ENCODE measurements at regions not wholly inside any gene's neighbourhood (a gene's known extent, or its start where the extent isn't known, plus 50 kb on each side); places are given as distances from the start of the nearest gene placed in this dataset.

- no peak for DNase-seq
Observed at GRCh38 chr16:51034481-51035109, 116.5 kb downstream of the SALL1 start.

- DNase-seq: no peak
Observed at GRCh38 chr16:51031598-51031997, 119.5 kb downstream of the SALL1 start.

- no peak for DNase-seq
Observed at GRCh38 chr16:51030516-51030915, 120.6 kb downstream of the SALL1 start.

DNA sequence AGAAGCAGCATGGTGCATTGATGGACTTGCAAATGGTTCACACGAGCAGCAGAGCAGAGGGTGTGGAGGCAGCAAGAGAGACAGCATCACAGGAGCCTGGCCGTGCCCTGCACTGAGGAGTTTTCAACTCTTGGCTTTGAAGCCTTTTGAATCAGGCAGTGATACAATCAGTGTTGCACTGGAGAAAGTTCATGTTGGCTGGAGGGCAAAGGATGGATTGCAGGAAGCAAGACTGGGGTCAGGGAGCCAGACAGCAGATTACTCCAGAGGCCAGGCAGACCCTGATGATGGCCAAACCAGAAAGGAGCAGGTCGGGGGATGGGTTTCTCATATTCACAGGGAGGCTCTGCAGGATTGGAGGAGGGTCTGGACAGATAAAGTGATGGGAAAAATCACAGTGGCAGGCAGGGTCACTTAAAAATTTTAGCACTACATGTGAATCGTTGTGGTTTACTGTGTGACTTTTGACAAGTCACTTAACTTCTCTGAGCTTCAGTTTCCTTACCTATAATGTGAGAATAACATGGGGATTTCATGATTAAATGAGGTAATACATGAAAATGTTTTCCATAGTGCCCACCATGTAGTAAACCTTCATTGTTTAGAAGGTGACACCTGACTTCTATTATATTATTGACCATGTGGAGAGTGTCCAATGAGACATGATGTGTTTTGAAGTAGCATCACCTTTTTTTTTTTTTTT lies 125.3 kb downstream of the SALL1 start:
- no peak for DNase-seq

DNA sequence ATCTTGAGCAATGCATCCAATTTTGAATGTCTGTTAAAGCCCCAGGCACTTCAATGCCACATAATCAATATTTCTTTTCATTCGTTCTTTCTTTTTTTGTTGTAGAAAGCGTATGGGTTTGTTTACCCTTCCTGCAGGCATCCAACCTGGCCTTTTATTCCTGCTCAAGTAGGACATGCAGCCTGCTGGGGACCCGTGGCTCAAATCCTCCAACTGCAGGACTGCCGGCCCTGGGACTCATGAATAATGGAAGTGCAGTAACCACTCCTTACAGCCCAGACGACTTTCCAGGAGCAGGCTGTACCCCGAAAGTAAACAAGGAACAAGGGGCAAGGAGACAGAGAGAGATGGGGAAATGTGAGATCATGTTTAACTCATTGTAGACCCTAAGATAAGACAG lies 126.4 kb downstream of the SALL1 start:
- DNase-seq: no peak

- no peak for DNase-seq
Observed at GRCh38 chr16:51022955-51023354, 128.1 kb downstream of the SALL1 start.

DNA sequence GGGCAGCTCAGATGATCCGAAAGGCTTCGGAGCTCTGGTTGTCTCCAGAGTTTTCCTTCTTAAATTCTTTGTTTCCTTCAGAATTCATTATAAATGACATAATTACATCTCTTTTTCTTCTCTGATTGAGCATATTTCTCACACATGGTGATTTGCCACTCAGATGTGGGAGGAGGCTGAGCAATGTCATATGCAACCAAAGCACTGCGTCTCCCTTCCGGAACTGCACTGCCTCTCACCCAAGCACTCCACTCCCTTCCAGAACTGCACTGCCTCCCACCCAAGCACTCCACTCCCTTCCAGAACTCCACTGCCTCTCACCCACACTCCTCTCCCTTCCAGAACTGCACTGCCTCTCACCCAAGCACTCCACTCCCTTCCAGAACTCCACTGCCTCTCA lies 131.5 kb downstream of the SALL1 start:
- no peak for DNase-seq

DNA sequence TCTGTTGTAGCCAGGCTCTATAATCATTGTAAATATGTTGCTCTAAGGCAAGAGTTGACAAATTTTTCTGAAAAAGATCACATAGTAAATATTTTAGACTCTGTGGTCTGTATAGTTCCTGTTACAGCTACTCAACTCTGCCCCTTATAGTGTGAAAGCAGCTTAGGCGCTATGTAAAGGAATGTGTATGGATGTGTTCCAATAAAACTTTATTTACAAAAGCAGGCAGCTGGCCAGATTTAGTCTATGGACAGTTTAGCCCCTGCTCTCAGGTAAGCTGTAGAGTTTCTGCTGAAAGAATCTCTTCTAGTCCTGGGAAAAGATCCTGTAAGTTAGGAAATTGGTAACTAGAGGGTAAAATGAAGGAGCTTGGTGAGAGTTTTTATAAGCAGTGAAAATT lies 133.1 kb downstream of the SALL1 start:
- DNase-seq: no peak

GRCh38 chr16:51012396-51012795 lies 138.7 kb downstream of the SALL1 start:
- DNase-seq: no peak

DNA sequence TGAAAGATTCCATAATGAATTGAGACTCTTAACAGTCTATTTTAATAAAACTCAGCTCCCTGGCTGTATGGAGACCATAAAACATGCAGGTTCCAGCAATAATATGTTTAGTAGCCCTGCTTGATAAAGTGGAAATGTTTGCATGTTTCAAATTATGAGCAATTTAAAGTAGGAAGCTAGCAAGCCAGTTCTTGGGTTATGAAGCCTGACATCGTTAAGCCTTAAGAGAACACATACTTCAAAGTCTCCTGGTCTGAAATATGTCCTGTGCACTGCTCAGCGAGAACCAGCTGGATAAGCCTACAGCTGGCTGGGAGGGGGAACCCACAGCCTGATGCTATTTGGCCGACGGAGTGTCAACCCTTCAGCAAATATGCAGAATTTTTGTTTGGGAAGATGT lies 140.3 kb downstream of the SALL1 start:
- DNase-seq: no peak

DNA sequence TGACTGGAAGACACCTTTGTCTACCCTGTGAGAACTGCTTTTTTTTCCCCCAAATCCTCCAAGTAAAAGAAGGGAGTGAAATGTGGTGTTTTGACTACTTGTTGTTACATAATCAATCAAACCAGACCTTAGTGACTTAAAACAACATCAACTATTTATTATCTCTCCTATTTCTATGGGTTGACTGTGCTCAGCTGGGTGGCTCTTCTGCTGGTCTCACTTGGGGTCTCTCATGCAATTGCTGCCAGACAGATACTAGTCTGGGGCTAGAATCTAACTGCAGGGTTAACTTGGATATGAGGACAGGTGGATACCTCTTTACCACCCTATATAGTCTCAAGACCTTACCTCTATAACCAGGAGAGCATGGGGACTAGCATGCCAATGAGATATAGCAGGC lies 141.3 kb downstream of the SALL1 start:
- DNase-seq: no peak

DNA sequence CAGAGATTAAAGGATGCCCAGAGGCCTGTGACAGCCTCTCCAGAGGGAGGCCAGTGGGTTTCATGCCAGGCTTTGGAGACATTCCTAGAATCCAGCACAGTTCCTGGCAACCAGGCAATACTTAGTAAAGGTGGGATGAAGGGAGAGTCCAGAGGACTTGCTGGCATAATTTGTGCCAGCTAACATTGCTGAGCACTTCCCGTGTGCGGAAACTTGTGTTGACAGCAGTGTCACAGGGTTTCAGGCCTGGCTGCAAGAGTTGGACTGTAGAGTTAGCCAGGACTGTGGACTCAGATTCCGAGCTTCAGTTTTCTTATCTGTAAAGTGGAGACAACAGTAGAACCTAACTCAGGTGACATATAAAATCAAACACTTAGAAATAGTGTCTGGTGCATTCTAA lies 141.7 kb downstream of the SALL1 start:
- no peak for DNase-seq

GRCh38 chr16:51008607-51009006 lies 142.5 kb downstream of the SALL1 start:
- DNase-seq: no peak

DNA sequence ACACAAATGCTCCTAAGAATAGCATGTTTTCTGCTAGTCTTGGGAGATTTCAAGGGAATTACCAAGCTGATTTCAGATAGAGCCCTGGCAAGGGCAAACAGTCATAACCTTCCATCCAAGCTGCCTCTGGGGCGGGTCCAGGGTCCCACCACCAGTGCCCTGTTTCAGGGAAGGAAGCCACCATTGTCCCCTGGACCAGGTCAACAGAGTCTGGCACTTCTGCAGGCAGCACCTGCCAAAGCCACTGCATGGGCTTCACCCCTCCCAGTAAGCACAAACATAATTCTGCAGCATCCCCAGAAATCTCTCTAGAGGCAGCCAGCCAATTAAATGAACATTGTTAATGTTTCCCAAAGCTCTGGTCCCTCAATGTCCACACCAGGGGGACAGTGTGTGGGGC lies 143.0 kb downstream of the SALL1 start:
- DNase-seq: no peak

DNA sequence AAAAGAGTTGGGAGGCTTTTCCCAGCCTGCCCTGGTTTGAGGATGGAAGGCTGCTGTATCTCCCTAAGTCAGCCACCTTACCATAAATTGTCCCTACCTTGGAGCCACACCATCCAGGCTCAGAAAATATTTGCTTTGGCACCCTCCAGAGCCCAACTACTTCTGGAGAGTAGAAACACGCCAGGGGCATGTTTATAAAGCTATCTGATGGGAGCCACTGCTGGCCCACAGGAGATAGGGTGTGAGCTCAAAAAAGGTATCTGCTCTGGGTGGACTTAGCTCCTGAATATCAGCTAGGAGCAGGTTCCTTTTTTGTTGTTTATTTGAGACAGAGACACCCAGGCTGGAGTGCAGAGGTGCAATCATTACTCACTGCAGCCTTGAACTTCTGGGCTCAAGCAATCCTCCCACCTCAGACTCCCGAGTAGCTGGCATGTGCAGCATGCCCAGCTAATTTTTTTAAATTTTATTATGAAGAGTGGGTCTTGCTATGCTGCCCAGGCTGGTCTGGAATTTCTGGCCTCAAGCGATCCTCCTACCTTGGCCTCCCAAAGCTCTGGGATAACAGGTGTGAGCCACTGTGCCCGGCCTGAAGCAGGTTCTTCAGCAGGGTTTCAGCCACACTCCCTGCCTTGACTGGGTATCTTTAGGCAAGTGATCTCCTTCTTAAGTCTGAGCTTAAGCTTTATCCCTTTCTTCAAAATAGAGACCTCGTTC lies 147.1 kb downstream of the SALL1 start:
- no peak for DNase-seq

DNA sequence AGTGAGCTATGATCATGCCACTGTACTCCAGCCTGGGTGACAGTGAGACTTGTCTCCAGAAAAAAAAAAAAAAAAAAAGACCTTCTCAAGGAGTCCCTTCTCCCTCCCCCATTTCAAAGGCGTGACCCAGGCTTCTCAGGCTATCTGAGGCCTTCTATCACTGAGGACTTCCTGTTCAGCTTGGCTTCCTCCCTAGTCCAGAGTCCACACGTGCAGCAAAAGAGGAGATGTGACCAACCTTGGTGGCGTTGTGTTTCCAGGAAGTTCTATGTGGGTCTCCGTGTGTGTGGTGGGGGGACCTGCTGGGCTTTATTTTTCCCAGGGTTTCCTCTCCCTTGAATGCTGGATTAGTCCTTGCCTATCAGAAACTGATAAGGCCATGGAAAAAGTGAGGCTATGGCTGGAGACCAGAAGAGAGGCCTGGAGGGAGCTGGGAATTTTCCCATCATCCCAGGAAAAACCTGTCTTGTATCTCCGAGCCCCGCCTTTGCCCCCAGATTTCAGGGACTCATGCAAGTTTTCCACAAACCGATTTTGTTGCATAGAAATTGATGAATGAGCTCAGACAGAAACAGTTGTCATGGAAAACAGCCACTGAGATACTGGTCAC lies 148.1 kb downstream of the SALL1 start:
- DNase-seq: no peak

- DNase-seq: no peak
Observed at GRCh38 chr16:50999181-50999580, 151.9 kb downstream of the SALL1 start.

GRCh38 chr16:50998411-50998810 lies 152.7 kb downstream of the SALL1 start:
- no peak for DNase-seq

DNA sequence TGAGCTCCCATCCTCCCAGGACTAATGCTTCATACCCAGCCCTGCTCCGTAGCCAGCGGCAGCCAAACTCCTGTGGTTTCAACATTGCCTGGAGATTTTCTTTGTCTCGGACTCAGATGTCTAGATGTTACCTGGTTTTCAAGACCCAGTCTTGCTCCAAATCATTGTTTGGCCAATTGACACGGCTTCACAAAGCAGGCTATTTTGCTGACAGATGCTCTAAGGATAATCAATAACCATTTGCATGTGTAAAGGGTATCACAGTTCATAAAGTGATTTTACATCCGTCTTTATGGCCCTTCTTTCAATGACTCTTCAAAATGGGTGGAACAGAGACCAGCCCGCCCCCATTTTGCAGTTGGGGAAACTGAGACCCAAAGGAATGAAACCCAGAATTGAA lies 153.4 kb downstream of the SALL1 start:
- DNase-seq: no peak

DNA sequence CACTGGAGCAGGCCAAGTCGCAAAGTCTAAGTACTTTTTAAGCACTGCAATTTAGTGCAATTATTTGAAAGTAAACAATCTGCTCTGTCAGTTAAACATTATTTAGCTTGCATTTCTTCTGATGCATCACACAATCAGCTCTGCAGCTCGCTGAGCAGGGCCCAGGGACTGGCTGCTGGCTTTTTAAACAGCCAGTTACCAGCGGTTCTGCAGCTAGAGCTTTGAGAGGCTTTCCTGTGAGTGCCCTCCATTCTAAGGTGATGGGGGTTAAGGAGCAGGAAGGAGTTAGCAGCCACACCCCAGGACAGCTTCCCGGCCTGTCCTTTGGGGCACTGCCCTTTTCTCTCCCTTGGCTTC lies 154.3 kb downstream of the SALL1 start:
- no peak for DNase-seq

- DNase-seq: no peak
Observed at GRCh38 chr16:50996166-50996829, 154.8 kb downstream of the SALL1 start.

- DNase-seq: no peak
Observed at GRCh38 chr16:50994995-50995394, 156.1 kb downstream of the SALL1 start.

DNA sequence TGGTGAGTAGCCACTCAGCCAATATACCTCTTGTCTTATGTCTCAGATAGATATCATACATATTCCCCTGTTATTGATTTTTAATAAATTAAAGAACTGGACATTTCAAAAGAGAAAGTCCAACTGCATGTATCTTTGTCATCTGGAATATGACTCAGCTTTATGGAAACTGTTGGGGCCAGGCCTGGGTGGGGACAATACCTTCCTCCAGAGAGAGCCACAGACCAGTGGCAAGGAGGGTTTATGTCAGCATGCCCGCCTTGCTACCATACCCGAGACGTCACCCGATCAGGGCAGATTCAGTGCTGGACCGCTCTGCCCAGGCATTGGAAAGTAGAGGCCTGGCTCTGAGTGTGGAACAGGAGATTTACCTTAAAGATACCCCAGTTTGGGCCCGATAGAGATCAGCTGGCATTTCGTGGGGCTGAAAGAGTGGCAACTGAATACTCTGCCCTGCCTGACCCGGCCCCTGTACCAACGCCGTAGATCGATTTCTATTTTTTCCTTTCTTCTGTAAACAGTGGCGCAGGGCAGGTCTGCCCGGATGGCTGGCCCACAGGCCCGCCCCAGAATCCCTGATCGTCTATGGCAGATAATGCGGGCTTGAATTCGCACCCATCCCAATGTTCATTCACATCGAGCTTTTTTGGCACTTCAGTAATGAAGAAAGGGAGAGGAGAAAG lies 158.6 kb downstream of the SALL1 start:
- no peak for DNase-seq

Measured in AML-193 (cell line).